Hematopoietic multipotent progenitor cell (in vitro differentiated cells): ENCODE measurements at regions not wholly inside any gene's neighbourhood (a gene's known extent, or its start where the extent isn't known, plus 50 kb on each side); places are given as distances from the start of the nearest gene placed in this dataset.
"Not testable (repeated sequence)": the region's sequence is repeated elsewhere in the genome, so short reads cannot be mapped to it uniquely, and the experiment has no call there.

Experiments
- DNase-seq, 3 donors: peaks; one replicate each; pipeline ENCODE4 v3.0.0-alpha.2; 2011 to 2015; ENCODE audit warnings: low read depth in 2 of 3, low spot score in 2 of 3

DNA sequence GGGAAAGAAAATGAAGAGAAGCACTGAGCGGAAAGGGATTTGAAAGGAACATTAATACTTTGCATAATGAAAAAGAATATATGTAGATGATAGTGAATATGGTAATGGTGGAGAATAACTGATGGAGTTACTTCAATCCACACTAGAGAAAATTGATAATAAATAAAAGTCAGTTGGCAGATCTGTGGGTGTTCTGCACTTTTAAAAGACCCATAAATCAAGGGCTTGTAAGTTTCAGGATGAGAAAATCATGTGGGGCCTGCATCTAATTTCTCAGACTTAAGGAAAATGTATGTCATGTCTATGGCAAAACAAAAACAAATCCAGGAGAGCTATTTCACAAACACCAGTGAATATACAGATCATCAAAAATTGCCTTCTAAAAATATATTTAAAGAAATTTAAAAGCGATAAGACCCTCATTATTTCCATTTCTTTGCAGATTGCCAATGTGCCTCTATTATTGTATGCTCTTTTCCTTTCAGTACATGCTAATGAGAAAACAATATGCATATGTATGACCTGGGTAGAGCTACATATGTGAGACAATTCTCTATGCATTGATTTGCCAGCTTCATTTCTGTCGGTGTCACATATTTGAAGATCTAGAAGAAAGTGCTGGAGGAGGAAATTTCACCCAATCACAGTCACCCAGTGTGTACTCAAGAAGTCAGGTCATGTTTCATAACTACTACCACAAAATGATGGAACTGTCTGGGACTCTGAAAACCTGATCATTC, 269.9 kb upstream of the PDZRN3 start:
- DNase-seq, result no peak

DNA sequence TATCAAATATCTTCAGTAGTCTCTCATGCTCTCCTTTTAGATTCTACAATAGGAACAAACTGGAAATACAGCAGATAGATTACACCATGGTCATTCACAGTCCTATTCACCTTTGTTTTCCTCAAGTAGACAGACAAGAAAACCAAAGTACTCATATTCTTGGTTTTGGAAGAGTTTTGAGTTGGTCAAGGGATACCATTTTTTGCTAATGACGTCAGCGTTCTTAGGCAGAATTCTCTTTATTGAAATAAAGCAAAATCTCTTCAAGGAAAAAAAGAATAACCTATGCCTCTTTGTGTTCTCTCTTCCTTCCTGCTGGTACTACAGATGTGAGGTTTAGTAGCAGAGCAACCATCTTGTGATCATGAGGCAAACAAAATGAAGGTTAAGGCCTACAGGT, 268.3 kb upstream of the PDZRN3 start:
- no peak for DNase-seq

DNA sequence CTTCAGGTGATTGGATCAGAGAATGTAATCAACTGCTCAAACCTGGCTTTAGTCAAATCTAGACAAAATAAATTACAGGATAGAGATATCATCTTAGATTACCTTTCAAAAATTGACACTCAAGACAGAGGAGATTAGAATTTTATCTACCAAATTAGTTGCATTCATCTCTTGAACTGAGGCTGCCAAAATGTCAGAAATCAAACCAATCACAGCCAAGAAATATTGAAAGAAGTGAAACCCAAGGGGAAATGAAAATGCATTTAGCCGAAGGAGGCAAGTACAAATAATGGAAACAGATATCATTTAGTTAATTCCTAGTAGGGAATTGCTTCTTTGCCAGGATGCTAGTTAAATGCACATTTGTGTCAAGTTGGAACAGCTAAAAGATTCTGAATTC, 261.1 kb upstream of the PDZRN3 start:
- DNase-seq, result no peak

DNA sequence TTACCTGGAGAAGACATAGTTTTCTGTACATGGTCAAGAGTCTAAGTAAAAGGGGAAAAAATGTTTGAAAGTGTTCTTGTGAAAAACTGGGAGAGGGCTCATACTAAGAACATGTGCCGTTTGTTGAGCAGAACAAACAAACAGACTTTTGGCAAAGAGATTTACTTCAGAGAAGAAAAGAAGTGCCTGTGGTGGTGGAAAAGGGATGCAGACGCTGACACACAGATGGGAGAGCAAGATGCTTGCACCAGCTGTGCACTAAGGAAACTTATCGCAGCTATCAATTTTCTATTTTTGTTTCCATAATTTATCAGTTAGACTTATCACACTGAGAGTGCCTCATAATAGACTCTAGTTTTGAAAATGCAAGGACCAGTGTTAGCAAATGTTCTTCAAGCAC, 259.6 kb upstream of the PDZRN3 start:
- no peak for DNase-seq

DNA sequence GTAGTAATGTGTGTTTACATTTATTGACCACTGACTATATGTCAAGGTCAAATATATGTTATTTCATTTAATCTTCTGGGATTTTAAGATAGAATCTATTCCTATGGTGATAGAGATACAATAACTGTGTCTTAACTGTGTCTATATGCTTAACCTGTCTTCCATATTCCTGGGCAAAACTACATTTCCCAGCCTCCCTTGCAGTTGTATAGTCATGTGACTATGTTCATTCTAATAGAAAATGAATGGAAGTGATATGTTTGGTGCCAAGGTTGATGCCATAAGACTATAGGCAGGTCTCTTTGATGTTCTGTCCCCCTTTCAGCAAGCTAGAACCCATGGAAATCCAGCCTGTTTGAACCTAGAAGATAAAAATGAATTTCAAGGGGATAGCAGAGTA, 258.8 kb upstream of the PDZRN3 start:
- no peak for DNase-seq

DNA sequence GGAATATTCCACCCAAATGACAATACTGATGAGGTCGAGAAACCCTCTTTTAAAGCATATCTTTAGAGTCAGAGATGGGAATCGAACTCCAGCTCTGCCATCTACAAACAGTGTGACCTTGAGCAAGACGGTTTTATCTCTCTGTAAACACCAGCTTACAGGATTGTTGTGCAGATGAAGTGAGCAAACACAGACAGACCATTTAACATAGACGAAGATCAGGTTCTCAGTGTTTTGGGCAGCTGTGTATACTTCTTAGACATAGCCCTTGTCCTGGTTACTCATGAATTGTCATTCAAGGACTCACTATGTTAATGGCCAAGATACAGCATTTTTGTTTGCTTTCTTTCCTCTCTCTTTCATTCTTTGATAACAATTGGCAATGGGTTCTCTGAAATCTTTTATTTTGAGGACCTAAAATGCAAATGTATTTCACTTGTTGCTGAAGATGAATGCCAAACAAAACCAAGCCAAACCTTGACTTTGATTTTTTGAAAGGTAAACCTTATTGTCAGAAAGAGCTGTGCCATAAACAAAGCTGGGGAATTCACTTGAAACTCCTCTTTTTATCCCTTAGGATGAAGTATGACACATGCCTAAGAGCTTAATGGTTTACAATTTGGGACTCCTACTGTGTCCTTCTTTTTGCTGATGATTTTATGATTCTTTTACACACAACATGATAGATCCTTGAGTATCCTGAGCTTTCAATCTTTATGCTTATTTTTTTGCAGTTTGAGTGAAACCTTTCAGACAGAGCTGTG, 250.0 kb upstream of the PDZRN3 start:
- DNase-seq, result no peak

DNA sequence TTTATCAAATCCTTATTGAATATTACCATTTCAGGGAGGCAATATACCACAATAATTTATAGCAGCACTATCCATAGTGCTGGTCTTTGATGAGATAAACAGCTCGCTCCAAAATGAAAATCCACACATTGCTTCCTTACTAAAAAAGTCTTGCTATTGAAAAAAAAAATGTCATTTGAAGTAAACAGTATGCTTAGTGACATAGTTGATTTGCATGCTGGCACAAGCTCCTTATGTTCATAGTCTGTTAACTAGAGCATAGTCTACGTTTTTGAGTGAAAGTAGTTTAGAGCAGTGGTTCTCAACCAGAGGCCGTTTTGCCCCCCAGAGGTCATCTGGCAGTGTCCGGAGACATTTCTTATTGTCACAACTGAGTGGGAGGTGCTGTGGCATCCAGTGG, 249.4 kb upstream of the PDZRN3 start:
- no peak for DNase-seq

DNA sequence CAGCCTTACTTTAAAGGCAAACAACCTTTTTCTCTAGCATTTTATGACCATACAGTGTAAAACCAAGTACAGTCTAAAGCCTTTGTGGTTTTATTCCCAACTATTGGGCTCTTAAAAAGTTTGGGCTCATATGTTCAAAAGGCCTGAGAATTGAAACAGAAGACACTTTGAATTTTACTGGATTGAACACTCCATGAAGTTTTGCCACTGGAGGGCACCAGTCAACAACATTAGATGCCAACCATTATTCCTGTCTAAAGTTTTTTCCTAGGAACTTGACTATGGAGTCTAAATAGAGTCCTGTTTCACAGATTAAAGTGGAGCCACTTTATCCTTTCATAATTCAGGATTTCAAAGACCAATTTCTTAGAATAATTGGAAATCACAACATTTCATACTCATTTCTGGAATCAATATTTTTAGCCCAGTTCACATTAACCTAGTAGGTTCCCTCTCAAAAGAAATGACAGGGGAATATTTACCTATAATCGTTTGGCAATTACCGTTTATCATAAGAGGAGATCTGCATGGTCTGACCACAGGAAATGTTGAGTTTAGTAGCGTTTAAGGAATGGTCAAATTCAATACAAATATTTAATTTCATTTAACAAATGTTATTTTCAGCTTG, 244.1 kb upstream of the PDZRN3 start:
- DNase-seq, result no peak

DNA sequence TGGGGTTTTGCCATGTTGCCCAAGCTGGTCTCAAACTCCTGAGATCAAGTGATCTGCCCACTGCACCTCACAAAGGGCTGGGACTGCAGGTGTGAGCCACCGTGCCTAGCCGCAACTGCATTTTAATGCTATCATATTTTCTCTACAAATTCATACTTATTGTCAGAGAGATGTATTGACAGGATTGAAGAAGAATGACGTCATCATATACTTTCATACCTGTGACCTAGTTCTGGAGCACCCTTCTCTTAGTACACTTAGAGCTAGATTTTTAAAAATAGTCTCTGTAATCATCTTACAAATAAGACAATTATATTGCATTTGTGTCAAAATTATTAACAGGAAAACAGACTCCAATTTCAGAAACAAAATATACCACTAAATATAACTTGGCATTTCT, 242.8 kb upstream of the PDZRN3 start:
- DNase-seq, result no peak

DNA sequence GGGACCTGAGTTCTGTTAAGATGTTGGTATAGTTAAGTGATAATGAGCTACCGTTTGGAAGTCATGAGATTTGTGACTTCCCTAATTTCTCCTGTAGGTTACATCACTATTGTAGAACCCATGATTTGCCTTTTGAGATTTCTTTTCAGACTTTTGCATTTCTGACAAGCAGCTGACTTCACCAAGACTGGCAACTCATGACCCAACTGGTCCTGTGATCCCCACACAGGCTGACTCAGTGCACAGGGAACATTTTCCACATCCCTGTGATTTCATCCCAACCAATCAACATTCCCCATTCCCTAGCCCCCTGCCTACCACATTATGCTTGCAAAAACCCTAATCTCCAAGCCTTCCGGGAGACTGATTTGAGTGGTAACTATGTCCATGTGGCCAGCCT, 242.1 kb upstream of the PDZRN3 start:
- DNase-seq, result no peak

DNA sequence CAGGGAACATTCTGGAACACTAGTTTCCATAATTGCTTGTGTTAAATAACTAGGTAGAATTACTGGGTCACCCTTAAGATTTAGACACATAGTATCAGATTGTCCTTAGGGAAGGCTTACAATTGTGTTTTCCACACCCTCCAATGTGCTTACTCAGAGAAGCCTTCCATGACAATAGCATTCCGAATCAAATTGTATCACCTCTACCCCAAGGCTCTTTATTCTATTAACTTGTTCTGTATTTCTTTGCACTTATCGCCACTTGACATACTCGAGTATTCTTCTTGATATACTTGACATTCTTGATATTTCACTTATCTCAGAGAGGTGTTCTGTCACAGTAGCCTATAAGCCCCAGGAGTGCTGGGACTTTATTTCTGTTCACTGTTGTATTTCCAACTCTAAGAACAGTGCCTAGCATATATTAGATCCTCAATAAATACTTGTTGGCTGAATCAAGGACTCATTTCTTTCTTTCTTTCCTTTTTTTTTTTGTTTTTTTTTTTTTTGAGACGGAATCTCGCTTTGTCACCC, 238.9 kb upstream of the PDZRN3 start:
- no peak for DNase-seq

DNA sequence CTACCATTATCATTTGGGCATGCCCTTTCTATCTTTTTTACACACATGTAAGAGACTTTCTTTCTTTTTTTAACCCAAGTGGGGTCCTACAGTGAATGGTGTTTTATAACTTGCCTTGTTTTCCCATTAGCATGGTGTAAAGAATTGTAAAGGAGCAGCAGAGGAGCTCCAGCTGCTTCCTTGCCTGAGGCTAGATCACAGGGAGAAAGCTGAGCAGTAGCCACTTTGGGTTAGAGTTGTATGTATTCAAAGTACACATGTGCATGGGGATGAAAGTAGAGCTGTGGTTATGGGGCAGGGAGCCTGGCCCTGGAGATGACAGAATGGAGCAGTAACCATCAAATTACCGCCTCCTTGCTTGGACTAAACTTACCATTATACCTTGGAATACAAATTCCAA, 231.1 kb upstream of the PDZRN3 start:
- DNase-seq, result no peak

DNA sequence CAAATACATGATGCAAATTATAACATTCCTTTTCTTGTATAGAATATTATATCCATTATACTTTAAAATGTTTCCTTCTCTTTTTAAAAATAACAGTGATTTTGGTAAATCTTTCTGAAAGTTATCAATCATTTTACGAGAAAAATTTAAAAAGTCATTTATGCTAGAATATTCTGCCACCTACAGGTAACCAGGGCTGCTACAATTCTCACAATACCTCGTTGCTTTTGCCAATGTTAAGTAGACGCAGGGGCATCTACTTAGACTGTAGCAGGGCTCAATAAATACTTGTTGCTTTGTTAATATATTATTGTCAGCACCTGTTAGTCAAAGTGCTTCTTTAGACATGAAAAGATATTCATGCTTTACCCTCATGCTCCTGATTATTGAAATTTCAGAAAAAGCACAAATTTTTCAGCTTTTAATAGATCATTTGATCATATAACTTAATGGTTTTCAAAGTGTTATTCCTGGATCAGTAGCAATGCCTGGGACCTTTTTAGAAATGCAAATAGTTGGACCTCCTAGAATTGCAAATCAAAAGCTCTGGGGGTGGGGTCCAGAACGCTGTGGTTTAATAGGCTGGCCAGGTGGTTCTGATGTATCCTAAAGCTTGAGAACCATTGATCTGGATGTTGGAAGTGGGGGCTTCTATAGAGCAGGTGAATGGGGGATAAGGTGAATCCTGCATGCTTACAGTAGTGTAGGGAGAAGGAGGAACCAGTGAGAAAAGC, 223.6 kb upstream of the PDZRN3 start:
- DNase-seq, result peak in 1 of 3 donors; percentile 7

DNA sequence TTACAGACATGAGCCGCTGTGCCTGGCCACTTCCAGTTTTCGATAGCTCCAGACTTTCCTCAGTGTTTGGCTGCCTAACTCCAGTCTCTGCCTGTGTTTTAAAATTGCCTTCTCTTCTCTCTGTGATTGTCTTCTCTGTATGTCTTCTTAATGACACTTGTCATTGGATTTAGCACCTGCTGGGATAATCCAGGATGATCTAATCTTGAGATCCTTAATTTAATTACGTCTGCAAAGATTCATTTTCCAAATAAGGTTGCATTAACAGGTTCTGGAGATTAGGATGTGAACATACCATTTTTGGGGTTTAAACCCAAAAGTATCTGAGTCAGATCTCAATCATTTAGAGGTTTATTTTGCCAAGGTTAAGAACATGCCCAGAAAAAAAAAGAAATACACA, 222.2 kb upstream of the PDZRN3 start:
- no peak for DNase-seq

DNA sequence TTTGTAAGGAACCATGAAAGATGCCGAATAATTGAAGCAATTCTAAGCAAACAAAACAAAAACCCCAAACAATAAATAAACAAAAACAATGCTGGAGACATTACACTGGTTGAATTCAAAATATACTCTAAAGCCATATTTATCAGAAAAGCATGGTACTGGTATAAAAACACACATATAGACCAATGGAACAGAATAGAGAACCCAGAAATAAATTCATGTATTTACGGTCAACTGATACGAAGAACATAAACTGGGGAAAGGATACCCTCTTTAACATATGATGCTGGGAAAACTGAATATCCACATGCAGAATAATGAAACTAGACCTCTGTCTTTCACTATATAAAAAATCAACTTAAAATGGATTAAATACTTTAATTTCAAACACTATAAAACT, 214.3 kb upstream of the PDZRN3 start:
- DNase-seq, result no peak

DNA sequence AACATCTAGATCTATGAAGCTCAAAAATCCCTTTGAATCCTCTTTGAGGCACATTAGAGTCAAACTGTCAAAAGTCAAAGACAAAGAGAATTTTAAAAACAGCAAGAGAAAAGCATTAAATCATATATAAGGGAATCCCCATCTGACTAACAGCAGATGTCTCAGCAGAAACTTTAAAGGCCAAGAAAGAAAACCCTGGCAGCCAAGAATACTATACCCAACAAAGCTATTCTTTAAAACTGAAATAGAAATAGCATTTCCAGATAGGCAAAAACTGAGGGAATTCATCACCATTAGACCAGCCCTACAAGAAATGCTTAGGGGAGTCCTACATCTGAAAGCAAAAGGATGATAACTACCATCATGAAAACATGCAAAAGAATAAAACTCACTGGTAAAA, 211.2 kb upstream of the PDZRN3 start:
- no peak for DNase-seq

DNA sequence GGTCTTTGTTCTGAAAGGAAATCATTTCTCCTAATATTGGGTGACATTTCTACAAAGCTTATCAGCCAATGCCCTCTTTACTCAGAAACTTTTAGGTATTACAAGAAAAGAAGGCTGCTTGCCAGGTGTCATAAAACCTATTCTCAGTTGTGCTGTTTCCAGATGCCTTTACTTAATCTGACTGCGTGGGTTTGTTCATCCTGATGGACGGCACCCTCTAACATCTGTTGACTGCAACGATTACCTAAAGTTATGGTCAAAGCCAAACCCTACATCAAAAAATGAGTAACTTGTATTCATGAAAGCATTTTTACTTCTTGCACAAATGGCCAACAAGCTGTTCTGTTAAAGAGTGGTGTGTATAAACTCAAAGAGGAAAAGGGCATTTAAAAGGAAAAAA, 207.7 kb upstream of the PDZRN3 start:
- DNase-seq, result no peak

DNA sequence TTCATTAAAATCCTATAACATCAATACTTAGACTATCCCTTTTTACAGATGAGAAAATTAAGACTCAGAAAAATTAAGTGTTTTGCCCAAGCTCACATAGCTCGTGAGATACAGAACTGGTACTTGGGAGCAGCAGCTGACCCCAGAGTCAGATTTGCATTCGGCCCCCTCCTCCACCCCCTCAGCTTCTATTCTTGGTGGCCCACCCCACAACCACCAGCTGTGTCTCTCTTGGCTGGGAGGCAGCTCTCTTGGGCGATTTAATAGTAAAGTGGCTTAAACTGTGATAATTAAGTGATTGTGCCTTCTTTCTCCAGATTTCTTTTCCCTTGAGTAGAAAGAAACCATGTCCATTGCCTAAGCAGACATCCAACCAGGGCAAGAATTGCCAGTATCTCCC, 203.6 kb upstream of the PDZRN3 start:
- DNase-seq, result no peak

DNA sequence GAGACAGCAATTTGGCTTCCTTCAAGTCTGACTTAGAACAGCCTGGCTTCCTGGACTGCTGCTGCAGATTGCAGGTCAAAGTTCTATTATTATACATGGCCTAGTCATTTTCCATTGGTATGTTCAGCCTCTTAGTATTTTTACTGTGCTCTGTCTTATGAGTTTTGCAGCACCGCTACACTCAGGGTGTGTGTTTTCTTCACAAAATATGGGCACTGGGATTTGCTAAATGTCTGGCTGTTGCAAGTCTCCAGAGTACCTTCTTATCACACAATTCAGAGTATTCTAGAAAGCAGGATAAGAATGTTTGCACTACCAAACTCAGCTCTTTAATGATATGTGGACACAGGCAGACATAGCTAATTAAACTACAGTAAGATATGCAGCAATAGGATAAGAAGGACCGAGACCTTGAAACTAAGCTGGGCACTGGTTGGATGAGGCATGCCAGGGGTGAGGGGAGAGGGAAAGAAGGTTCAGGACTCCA, 203.0 kb upstream of the PDZRN3 start:
- DNase-seq, result no peak

DNA sequence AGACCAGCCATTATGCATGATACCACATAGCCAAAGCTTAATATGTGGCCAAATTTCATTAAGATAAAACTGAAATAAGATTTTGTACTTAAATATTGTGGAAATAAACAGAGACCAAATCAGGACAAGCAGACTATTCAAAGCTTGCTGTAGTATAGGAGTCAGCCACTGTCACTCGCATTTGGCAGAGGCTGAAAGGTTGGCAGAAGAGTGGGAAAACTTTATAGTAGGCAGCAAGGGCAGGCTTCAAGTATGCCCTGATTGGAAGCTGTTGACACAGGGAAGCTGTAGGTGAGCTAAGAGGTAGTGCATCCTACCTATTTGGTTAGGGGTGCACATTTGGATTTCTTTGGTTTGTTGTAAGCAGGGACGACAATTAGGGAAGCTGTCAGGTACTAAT, 202.5 kb upstream of the PDZRN3 start:
- DNase-seq, result no peak

DNA sequence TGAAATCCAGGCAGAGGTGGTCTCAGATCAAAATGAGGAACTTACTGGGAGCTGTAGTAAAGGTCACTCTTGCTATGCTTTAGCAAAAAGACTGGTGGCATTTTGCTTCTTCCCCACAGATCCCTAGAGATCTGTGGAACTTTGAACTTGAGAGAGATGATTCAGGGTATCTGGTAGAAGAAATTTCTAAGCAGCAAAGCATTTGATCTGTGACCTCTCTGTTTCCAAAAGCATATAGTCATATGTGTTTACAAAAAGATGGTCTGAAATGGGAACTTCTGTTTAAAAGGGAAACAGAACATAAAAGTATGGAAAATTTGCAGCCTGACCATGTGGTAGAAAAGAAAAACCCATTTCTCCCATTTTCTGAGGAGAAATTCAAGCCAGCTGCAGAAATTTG, 196.2 kb upstream of the PDZRN3 start:
- not testable (repeated sequence) for DNase-seq
